ENCODE measurements at regions not wholly inside any gene's neighbourhood (a gene's known extent, or its start where the extent isn't known, plus 50 kb on each side); places are given as distances from the start of the nearest gene placed in this dataset.

- Histone ChIP-seq H3K9me3 (no peaks in the 10 kb centered on the region), H3K36me3 (ENCODE audit: insufficient read depth in 1 of 2, low read depth in 1 of 2) (no peaks in the 10 kb centered on the region), H3K4me3 (no peak overlapping the region), H3K27me3 (ENCODE audit: insufficient read depth in 3 of 3, low read length in 2 of 3) (no peaks in the 10 kb centered on the region), H3K4me1 (no peaks in the 10 kb centered on the region), H3K27ac (no peak overlapping the region)
- TF ChIP-seq CTCF (IDR thresholded peaks at IDR 0.05) = no peak
- ATAC-seq (no peak), DNase-seq (no peak)
- WGBS, 3 donors = 70 to 74% (median 71%) methylated on average over 2 of the region's 2 CpGs
- intact Hi-C loops (cut with DNase I) = no loop called here
Measured at GRCh38 chr9:118316831-118317343, 612.7 kb downstream of the TLR4 start.

- Histone ChIP-seq H3K36me3 (ENCODE audit: insufficient read depth in 1 of 2, low read depth in 1 of 2) (no peaks in the 10 kb centered on the region), H3K4me1 (no peaks in the 10 kb centered on the region), H3K9me3 (no peaks in the 10 kb centered on the region), H3K27me3 (ENCODE audit: insufficient read depth in 3 of 3, low read length in 2 of 3) (no peaks in the 10 kb centered on the region), H3K4me3 (no peak overlapping the region), H3K27ac (no peak overlapping the region)
- no peak for TF ChIP-seq CTCF (IDR thresholded peaks at IDR 0.05)
- intact Hi-C loops (cut with DNase I) = no loop called here
- DNase-seq (peak; percentile 15 to 50), ATAC-seq (peak in 1 of 4 donors; percentile 62)
- 17 to 23% (median 20%) methylated on average over 1 of the region's 1 CpG for WGBS, 3 donors
Measured at GRCh38 chr9:118318770-118319431, 614.7 kb downstream of the TLR4 start.

GRCh38 chr9:118321788-118322187 is 617.6 kb downstream of the TLR4 start:
- TF ChIP-seq CTCF (IDR thresholded peaks at IDR 0.05) = no peak

DNA sequence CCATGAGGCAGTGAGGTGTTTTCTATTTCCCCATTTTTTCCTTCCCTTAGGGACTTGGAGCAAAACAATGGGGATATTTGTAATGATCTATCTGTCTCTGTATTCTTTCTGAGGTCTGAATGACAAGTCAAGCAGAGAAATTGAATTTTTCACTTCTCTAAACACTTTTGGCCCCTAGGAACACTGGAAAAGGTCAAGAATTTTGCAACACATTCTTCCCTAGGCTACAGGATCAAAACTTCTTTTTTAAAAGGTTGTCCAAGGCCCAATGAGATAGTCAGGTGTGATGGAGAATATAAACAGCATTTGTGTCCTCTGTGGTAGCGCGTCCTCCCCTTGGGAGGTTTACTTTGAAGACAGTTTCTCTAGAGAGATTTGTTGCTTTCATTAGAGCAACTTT is 620.5 kb downstream of the TLR4 start:
- no peak overlapping the region for H3K27ac ChIP-seq
- no peak for TF ChIP-seq CTCF (IDR thresholded peaks at IDR 0.05)
- 42 to 65% (median 56%) methylated on average over 2 of the region's 2 CpGs for WGBS, 3 donors
- no peaks in the 10 kb centered on the region for H3K9me3 ChIP-seq
- H3K4me3 ChIP-seq = no peak overlapping the region
- no peaks in the 10 kb centered on the region for H3K4me1 ChIP-seq
- H3K27me3 ChIP-seq (ENCODE audit: insufficient read depth in 3 of 3, low read length in 2 of 3) = no peaks in the 10 kb centered on the region
- ATAC-seq = no peak
- DNase-seq = no peak
- H3K36me3 ChIP-seq (ENCODE audit: insufficient read depth in 1 of 2, low read depth in 1 of 2) = no peaks in the 10 kb centered on the region
- intact Hi-C loops (cut with DNase I) = no loop called here

More at GRCh38 chr9:118321788-118322187, 617.6 kb downstream of the TLR4 start:
- Histone ChIP-seq H3K4me1 (no peaks in the 10 kb centered on the region), H3K27me3 (ENCODE audit: insufficient read depth in 3 of 3, low read length in 2 of 3) (no peaks in the 10 kb centered on the region), H3K9me3 (no peaks in the 10 kb centered on the region), H3K36me3 (ENCODE audit: insufficient read depth in 1 of 2, low read depth in 1 of 2) (no peaks in the 10 kb centered on the region), H3K27ac (no peak overlapping the region), H3K4me3 (no peak overlapping the region)
- 43 to 47% (median 45%) methylated on average over 1 of the region's 1 CpG for WGBS, 3 donors
- DNase-seq = no peak
- intact Hi-C loops (cut with DNase I) = no loop called here
- no peak for ATAC-seq

- intact Hi-C loops (cut with DNase I) = no loop called here
- 71 to 72% (median 72%) methylated on average over 2 of the region's 2 CpGs for WGBS, 3 donors
- ATAC-seq (no peak), DNase-seq (no peak)
- TF ChIP-seq CTCF (IDR thresholded peaks at IDR 0.05) = no peak
- no peaks in the 10 kb centered on the region for H3K36me3 ChIP-seq (ENCODE audit: insufficient read depth in 1 of 2, low read depth in 1 of 2)
- H3K9me3 ChIP-seq = no peaks in the 10 kb centered on the region
- no peak overlapping the region for H3K4me3 ChIP-seq
- no peak overlapping the region for H3K27ac ChIP-seq
- no peaks in the 10 kb centered on the region for H3K4me1 ChIP-seq
- no peaks in the 10 kb centered on the region for H3K27me3 ChIP-seq (ENCODE audit: insufficient read depth in 3 of 3, low read length in 2 of 3)
Measured at GRCh38 chr9:118325757-118326156, 621.6 kb downstream of the TLR4 start.

Measured in psoas muscle (tissue), 7 donors.